HUES64 (cell line): ENCODE measurements at regions not wholly inside any gene's neighbourhood (a gene's known extent, or its start where the extent isn't known, plus 50 kb on each side); places are given as distances from the start of the nearest gene placed in this dataset.

Experiments
- H3K27ac ChIP-seq: 2 replicates; pipeline ENCODE4 v1.7.0; 2013; ENCODE audit warnings: low read depth, low read length, inconsistent platforms
- H3K27me3 ChIP-seq: 2 replicates; pipeline ENCODE4 v1.6.1; 2013; ENCODE audit warnings: mild to moderate bottlenecking, low read length; ENCODE audit not compliant: insufficient read depth
- H3K36me3 ChIP-seq: 2 replicates; pipeline ENCODE4 v1.6.1; 2013; ENCODE audit warnings: mild to moderate bottlenecking, low read length; ENCODE audit not compliant: insufficient read depth
- H3K4me1 ChIP-seq: 2 replicates; pipeline ENCODE4 v1.6.1; 2013; ENCODE audit warnings: mild to moderate bottlenecking, low read length, moderate library complexity; ENCODE audit not compliant: insufficient read depth
- H3K4me3 ChIP-seq: 2 replicates; pipeline ENCODE4 v1.5.1; 2013; ENCODE audit warnings: mild to moderate bottlenecking, low read length, moderate library complexity
- H3K9ac ChIP-seq: 2 replicates; pipeline ENCODE4 v1.6.1; 2013; ENCODE audit warnings: mild to moderate bottlenecking, low read depth, low read length
- H3K9me3 ChIP-seq: 2 replicates; pipeline ENCODE4 v1.6.1; 2013; ENCODE audit warnings: low read depth, low read length; ENCODE audit not compliant: insufficient read depth
- WGBS: fragments of 150-250, 120-280 bp; methylation state at CpG from one replicate; pipeline ENCODE4 v1.1.7; 2013; ENCODE audit warnings: missing lambda C conversion rate; 5-methylcytosine and 5-hydroxymethylcytosine counted together

DNA sequence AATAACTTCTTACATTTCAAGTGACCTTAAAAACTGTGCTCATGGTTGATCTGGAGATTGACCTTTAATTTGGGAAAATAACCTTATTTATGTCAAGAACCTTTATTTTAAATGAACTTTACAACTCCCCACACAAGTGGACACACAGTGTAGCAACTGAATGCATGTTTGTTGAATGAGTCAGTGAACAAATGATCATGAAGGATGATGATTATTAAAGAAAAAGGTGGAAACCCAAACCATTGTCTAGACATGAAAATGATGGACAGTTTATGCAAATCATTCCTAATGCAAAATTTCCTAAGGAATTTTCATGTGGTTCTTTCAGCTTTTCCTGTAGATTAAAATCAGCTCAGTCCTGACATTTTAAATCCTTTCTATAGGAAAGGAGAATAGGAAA lies 439.8 kb upstream of the RUNX1 start:
- H3K4me3 ChIP-seq = no peak overlapping the region
- no peaks in the 10 kb centered on the region for H3K9me3 ChIP-seq
- H3K4me1 ChIP-seq = no peaks in the 10 kb centered on the region
- no peak overlapping the region for H3K9ac ChIP-seq
- no peaks in the 10 kb centered on the region for H3K36me3 ChIP-seq
- no peaks in the 10 kb centered on the region for H3K27me3 ChIP-seq
- no peak overlapping the region for H3K27ac ChIP-seq

DNA sequence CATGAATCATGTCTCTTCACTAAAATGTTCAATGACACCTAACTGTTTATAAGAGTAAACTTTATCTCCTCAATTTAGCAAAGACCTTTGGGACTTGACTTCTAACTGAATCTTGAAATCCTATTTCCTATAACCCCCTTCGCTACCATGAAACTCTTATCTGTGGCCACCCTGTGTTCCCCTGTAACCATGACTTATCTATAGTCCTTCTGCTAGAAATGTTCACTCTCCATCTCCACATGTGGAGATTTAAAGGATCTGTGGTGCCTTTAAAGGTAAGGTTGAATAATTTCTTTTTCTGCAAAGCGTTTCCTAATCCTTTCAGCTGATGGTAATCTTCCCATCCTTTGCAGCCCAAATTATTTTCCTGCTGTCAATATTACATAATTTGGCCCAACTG lies 436.3 kb upstream of the RUNX1 start:
- Histone ChIP-seq H3K4me3 (no peak overlapping the region), H3K27me3 (no peaks in the 10 kb centered on the region), H3K9ac (no peak overlapping the region), H3K4me1 (no peaks in the 10 kb centered on the region), H3K9me3 (no peaks in the 10 kb centered on the region), H3K27ac (no peak overlapping the region), H3K36me3 (no peaks in the 10 kb centered on the region)
- 90% methylated on average over 1 of the region's 2 CpGs for WGBS

DNA sequence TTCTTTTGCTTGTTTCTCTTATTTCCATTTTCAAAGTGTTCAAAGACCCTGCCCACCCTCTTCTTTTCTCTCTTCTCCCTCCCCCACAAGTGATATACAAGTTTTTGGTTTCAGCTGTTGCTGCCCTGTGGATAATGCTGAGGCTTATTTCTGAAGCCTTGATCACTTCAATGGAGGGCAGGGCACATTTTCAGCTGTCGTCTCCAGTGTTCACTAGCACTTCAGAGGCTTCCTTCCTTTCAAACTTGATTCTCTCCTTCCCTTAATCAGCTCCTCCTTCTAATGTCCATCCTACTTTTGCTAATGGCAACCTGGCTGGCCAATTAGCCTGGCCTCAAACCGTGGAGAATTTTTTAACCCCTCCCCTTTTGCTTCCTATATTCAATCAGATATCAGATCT lies 435.7 kb upstream of the RUNX1 start:
- no peak overlapping the region for H3K27ac ChIP-seq
- no peaks in the 10 kb centered on the region for H3K4me1 ChIP-seq
- H3K4me3 ChIP-seq = no peak overlapping the region
- peaks cover 3% of the 10 kb centered on the region for H3K9me3 ChIP-seq
- 84% methylated on average over 2 of the region's 2 CpGs for WGBS
- H3K36me3 ChIP-seq = no peaks in the 10 kb centered on the region
- no peaks in the 10 kb centered on the region for H3K27me3 ChIP-seq
- no peak overlapping the region for H3K9ac ChIP-seq

DNA sequence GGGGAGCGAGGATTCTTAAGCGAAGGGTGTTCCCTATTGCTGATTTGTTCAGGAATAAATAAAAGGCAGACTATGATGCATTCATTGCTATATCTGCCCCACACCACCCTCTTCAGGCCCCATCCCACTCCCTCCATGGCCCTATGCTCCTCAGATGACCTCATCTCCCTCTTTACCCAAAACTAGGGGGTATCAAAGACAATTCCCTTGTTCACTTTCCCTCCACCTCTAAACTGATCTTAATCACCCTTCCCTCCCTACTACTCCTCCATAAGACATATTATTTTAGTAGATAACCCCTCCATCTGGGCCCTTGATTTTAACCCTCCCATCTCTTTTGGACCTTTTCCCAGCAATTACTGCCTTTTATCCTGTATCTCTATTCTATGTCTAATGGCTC lies 434.9 kb upstream of the RUNX1 start:
- Histone ChIP-seq H3K9ac (no peak overlapping the region), H3K27me3 (no peaks in the 10 kb centered on the region), H3K27ac (no peak overlapping the region), H3K36me3 (no peaks in the 10 kb centered on the region), H3K4me3 (no peak overlapping the region), H3K9me3 (peaks cover 11% of the 10 kb centered on the region), H3K4me1 (no peaks in the 10 kb centered on the region)
- 80% methylated on average over 1 of the region's 2 CpGs for WGBS

DNA sequence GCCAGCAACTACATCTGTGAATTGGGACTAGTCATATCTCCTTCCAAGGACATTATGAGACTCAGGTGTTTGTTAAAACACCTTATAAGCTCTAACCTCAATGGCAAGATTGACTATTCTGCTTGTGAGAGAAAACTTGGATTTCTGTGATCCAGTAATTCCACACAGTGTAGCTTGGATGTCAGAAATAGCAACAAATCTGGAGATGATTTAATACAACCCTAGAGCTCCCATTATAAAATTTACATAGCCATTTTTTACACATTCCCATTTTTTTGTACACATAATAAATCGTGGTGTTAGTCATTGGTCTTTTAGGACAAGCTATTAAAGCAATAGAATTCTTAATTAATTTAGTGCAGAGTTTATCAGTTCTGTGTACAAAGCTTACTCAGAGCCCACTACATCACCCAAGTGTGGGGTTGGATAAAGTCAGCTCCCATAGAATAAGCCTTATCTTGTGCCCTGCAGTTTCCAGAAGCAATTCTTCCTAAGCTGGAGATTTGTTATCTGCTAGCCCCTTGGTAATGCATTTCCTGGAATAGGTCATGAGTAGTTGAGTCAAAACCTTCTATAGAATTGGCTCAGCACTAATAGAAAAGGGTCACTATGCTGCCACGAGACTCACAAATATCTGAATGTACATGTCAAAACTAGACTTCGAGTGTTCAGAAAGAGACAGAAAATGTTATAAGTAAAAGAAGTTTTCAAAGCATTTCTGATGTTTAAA lies 434.0 kb upstream of the RUNX1 start:
- no peak overlapping the region for H3K4me3 ChIP-seq
- no peaks in the 10 kb centered on the region for H3K36me3 ChIP-seq
- no peak overlapping the region for H3K27ac ChIP-seq
- no peaks in the 10 kb centered on the region for H3K4me1 ChIP-seq
- peaks cover 15% of the 10 kb centered on the region for H3K9me3 ChIP-seq
- H3K27me3 ChIP-seq = no peaks in the 10 kb centered on the region
- H3K9ac ChIP-seq = no peak overlapping the region
- WGBS = 94% methylated on average over 2 of the region's 3 CpGs

DNA sequence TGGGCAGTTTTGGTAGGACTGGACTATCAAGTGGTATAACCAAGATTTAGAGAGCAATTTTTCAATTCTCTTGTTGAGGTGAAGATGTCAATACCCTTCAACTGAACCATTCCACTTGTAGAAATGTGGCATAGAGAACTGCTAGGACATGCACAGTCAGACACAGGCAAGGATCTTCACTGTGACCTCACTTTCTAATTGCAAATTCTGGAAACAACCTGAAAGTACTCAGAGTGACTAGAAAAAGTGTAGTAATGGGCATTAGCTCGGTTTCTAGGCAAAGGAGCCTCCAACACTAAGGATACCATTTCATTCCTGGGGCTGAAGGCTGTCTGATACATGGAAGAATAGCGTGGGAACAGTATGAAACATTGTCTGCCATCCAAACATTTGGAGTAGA lies 433.0 kb upstream of the RUNX1 start:
- Histone ChIP-seq H3K4me1 (no peaks in the 10 kb centered on the region), H3K36me3 (no peaks in the 10 kb centered on the region), H3K27me3 (no peaks in the 10 kb centered on the region), H3K9me3 (peaks cover 15% of the 10 kb centered on the region), H3K4me3 (no peak overlapping the region), H3K27ac (no peak overlapping the region), H3K9ac (no peak overlapping the region)
- WGBS = 88% methylated on average over 2 of the region's 2 CpGs

DNA sequence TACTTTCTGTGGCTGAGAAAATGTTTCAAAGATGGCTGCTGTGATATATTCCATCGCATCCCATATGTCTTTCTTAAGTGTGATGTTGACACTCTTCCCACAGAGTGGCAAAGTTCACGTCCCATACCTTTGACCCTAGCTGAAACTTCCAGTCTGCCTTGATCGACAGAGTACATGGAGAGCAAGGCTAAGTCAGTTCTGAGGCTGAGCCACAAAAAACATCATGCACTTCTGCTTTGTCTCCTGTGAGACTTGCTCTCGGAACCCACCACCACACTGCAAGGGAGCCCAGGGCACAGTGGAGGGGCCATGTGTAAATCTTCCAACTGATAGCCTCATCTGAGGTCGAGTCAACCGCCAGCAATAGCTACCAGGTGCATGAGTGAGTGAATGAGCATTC lies 431.9 kb upstream of the RUNX1 start:
- Histone ChIP-seq H3K27me3 (no peaks in the 10 kb centered on the region), H3K9ac (no peak overlapping the region), H3K27ac (no peak overlapping the region), H3K4me3 (no peak overlapping the region), H3K4me1 (no peaks in the 10 kb centered on the region), H3K36me3 (no peaks in the 10 kb centered on the region), H3K9me3 (peaks cover 15% of the 10 kb centered on the region)
- WGBS = 95% methylated on average over 6 of the region's 6 CpGs

DNA sequence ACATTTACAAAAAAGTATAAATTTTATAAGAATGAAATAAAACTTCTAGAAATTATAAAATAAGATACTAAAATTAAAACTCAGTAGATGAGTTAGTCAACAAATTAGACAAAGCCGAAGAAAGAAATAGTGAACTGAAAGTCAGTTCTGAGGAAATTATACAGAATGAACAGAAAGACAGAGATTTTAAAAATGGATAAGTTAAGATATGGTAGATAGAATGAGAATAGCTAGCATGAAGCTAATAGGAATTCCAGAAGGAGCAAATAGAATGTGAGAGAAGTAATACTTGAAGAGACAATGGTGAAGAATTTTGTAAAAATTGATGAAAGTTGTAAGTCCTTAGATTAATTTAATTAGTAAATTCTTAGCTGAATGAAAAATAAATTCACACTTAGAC lies 430.4 kb upstream of the RUNX1 start:
- Histone ChIP-seq H3K9ac (no peak overlapping the region), H3K9me3 (peaks cover 15% of the 10 kb centered on the region), H3K27me3 (no peaks in the 10 kb centered on the region), H3K27ac (no peak overlapping the region), H3K36me3 (no peaks in the 10 kb centered on the region), H3K4me1 (peaks cover 13% of the 10 kb centered on the region; the same call in 1 of the 2 replicates), H3K4me3 (no peak overlapping the region)
- WGBS = 95% methylated on average over 1 of the region's 1 CpG

DNA sequence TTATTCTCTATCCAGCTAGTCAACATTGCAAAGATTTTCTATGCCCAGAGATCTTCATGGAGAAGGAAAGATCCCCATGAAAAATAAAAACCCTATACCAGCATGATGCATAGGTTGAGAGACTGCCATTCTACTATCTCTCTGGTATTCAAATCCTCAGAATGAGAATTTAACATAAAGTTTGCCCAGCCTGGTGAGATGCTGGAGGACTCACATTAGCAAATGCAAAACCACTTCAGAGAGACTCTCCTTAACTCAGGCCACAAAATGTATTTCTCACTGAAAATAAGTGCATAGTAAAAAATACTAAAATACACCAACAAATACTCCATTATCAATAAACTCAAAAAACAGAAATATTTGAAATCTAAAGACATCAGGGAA lies 430.0 kb upstream of the RUNX1 start:
- Histone ChIP-seq H3K27me3 (no peaks in the 10 kb centered on the region), H3K4me3 (no peak overlapping the region), H3K9ac (no peak overlapping the region), H3K27ac (no peak overlapping the region), H3K4me1 (peaks cover 14% of the 10 kb centered on the region; the same call in 1 of the 2 replicates), H3K36me3 (no peaks in the 10 kb centered on the region), H3K9me3 (peaks cover 15% of the 10 kb centered on the region)

DNA sequence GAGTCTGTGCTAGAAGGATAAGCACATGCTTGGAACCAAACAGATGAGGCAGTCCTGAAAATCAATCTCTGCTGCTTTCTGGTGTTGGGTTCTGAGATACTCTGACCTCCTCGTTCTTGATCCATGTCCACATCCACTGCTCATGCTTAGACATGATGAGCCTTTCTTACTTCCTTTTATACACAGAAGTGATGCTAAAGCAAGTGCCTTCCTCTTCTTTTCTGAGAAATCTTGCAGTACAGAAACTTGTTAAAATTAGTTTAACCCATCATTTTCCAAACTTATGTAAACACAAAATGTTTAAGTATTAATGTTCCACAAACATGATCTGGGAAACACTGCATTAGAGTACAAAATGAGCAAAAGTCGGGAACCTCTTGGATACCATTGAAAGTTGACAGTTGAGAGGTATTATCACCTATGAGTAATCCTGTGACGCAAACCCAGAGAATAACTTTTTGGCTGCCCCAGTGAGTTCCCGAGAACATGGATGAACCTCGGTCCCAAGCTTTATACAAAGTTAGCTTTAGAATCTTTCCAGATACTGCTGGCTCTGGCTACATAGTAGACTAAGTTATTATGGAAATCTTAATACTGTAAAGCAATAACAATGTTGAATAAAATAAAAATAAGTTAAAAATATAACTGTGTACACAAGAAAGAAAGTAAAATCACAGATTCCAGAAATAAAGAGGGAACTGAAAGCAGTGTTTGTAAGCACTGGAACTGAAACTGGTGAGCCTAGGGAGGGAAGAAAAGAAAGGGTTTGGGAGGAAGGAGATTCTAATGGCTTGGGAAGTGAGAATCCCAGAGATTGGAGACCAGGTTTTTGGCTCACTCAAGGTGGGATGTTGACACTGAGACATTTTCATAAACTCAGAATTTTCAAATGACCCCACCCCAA lies 429.3 kb upstream of the RUNX1 start:
- peaks cover 14% of the 10 kb centered on the region; the same call in 1 of the 2 replicates for H3K4me1 ChIP-seq
- no peak overlapping the region for H3K27ac ChIP-seq
- WGBS = 94% methylated on average over 5 of the region's 5 CpGs
- no peak overlapping the region for H3K4me3 ChIP-seq
- peaks cover 15% of the 10 kb centered on the region for H3K9me3 ChIP-seq
- H3K36me3 ChIP-seq = no peaks in the 10 kb centered on the region
- no peaks in the 10 kb centered on the region for H3K27me3 ChIP-seq
- H3K9ac ChIP-seq = no peak overlapping the region

DNA sequence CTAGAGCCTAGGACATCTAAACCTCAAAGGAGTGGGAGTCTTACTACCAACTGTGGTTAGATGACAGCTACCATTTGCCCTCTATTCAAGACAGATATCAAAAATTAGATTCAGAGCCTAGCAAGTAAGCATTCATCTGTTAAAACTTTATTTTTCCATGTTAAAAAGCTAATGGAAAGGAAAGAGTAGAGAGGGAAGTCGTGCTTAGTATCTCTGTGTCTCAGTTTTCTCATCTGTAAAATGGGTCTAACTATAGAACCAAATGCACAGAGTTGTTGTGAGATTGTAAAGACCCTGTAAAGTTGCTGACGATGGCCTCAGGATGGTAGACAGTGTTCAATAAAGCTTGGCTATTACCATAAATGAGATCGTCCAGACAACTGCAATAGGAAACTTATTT lies 428.5 kb upstream of the RUNX1 start:
- WGBS = 91% methylated on average over 3 of the region's 3 CpGs
- Histone ChIP-seq H3K36me3 (no peaks in the 10 kb centered on the region), H3K27ac (no peak overlapping the region), H3K4me1 (peaks cover 14% of the 10 kb centered on the region; the same call in 1 of the 2 replicates), H3K27me3 (no peaks in the 10 kb centered on the region), H3K9me3 (peaks cover 15% of the 10 kb centered on the region), H3K9ac (no peak overlapping the region), H3K4me3 (no peak overlapping the region)
